Brain microvascular endothelial cell (primary cell): ENCODE measurements at regions not wholly inside any gene's neighbourhood (a gene's known extent, or its start where the extent isn't known, plus 50 kb on each side); places are given as distances from the start of the nearest gene placed in this dataset.
"Not testable (repeated sequence)": the region's sequence is repeated elsewhere in the genome, so short reads cannot be mapped to it uniquely, and the experiment has no call there.

Source experiments
- DNase-seq: peaks from one replicate; pipeline ENCODE4 v3.0.0-alpha.2; 2020
- H3K27ac ChIP-seq: fragments of 250-450 bp; sonication (Bioruptor Pico); 2 replicates; pipeline ENCODE4 v1.5.1; 2020; ENCODE audit warnings: mild to moderate bottlenecking, moderate library complexity
- H3K27me3 ChIP-seq: fragments of 250-450 bp; sonication (Bioruptor Pico); replicated peaks from 2 replicates; pipeline ENCODE4 v1.5.1; 2020; ENCODE audit warnings: mild to moderate bottlenecking
- H3K36me3 ChIP-seq: fragments of 250-450 bp; sonication (Bioruptor Pico); replicated peaks from 2 replicates; pipeline ENCODE4 v1.5.1; 2020; ENCODE audit warnings: mild to moderate bottlenecking
- H3K4me3 ChIP-seq: 2 replicates; pipeline ENCODE4 v1.5.1; 2011; ENCODE audit warnings: low read depth, mild to moderate bottlenecking, control low read depth, low read length, moderate library complexity
- in situ Hi-C: cut with HindIII; loops from 2 replicates; pipeline ENCODE4 v1.10.0; 2017; ENCODE audit warnings: low sequenced_read_pairs, low pct_ligation_motif_present
- TF ChIP-seq, protein P1 (sequence below): IDR thresholded peaks from 2 replicates; pipeline ENCODE4 v1.5.1; 2011; ENCODE audit warnings: low read depth, mild to moderate bottlenecking, moderate library complexity, low read length, control low read depth, inconsistent platforms; ENCODE audit errors: missing control alignments

DNA sequence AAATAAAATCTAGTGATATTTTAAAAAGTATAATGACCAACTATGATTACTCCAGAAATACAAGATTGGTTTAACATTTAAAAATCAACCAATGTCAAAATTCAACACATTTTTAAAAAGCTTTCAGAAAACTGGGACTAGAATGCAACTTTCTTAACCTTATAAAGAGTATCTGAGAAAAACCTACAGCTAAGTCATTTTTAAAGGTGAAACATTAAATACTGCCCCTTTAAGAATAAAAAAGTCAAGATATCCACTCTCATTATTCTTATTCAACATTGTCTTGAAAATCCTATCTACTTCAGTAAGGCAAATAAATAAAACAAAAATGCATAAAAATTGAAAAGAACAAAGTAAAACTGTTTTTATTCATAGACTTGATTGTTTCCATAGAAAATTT is 673.2 kb downstream of the UQCRFS1 start:
- no peaks in the 10 kb centered on the region for H3K36me3 ChIP-seq
- H3K27me3 ChIP-seq = no peaks in the 10 kb centered on the region
- H3K4me3 ChIP-seq = no peak overlapping the region
- in situ Hi-C loops = no loop called here
- TF ChIP-seq, protein P1, sequence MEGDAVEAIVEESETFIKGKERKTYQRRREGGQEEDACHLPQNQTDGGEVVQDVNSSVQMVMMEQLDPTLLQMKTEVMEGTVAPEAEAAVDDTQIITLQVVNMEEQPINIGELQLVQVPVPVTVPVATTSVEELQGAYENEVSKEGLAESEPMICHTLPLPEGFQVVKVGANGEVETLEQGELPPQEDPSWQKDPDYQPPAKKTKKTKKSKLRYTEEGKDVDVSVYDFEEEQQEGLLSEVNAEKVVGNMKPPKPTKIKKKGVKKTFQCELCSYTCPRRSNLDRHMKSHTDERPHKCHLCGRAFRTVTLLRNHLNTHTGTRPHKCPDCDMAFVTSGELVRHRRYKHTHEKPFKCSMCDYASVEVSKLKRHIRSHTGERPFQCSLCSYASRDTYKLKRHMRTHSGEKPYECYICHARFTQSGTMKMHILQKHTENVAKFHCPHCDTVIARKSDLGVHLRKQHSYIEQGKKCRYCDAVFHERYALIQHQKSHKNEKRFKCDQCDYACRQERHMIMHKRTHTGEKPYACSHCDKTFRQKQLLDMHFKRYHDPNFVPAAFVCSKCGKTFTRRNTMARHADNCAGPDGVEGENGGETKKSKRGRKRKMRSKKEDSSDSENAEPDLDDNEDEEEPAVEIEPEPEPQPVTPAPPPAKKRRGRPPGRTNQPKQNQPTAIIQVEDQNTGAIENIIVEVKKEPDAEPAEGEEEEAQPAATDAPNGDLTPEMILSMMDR = no peak
- H3K27ac ChIP-seq = no peak overlapping the region
- DNase-seq = no peak

DNA sequence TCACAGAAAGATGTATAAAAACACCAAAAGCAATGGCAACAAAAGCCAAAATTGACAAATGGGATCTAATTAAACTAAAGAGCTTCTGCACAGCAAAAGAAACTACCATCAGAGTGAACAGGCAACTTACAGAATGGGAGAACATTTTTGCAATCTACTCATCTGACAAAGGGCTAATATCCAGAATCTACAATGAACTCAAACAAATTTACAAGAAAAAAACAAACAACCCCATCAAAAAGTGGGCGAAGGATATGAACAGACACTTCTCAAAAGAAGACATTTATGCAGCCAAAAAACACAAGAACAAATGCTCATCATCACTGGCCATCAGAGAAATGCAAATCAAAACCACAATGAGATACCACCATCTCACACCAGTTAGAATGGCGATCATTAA is 674.4 kb downstream of the UQCRFS1 start:
- H3K27me3 ChIP-seq = not testable (repeated sequence)

GRCh38 chr19:28537896-28538295 is 675.1 kb downstream of the UQCRFS1 start:
- in situ Hi-C loops = no loop called here
- H3K4me3 ChIP-seq = no peak overlapping the region
- H3K36me3 ChIP-seq = no peaks in the 10 kb centered on the region
- H3K27me3 ChIP-seq = no peaks in the 10 kb centered on the region
- TF ChIP-seq, protein P1 = no peak
- no peak overlapping the region for H3K27ac ChIP-seq
- no peak for DNase-seq

More for the DNA sequence above, 674.4 kb downstream of the UQCRFS1 start:
- in situ Hi-C loops, H3K36me3 ChIP-seq, H3K4me3 ChIP-seq, DNase-seq, H3K27ac ChIP-seq: not testable (repeated sequence)

- TF ChIP-seq, protein P1 = no peak
- H3K27me3 ChIP-seq = no peaks in the 10 kb centered on the region
- in situ Hi-C loops = no loop called here
- H3K36me3 ChIP-seq = no peaks in the 10 kb centered on the region
- H3K27ac ChIP-seq = no peak overlapping the region
- no peak overlapping the region for H3K4me3 ChIP-seq
- DNase-seq = no peak
Measured at GRCh38 chr19:28537079-28537478, 675.9 kb downstream of the UQCRFS1 start.

DNA sequence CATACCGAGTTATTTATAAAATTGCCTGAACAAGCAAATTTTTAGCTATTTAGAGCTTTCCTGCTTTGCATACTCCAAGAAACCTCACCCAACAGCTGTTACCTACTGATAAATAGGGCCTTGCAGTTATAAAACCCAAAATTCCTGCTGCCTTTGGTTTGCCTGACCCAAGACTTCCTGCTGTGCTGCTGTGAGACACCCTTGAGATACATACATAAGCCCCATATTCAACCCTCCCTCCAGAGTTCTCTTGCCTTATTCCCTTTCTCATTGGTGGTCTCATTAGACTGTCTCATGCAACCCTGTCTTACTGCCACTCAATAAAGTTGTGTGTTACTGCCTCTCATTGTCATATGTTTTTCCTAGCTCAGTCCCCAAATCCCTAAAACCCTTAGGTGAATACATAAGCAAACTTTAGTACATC is 677.6 kb downstream of the UQCRFS1 start:
- in situ Hi-C loops = no loop called here
- DNase-seq = no peak
- H3K4me3 ChIP-seq = no peak overlapping the region
- no peak overlapping the region for H3K27ac ChIP-seq
- no peaks in the 10 kb centered on the region for H3K27me3 ChIP-seq
- TF ChIP-seq, protein P1 = no peak
- no peaks in the 10 kb centered on the region for H3K36me3 ChIP-seq

- in situ Hi-C loops = no loop called here
- TF ChIP-seq, protein P1 = no peak
- H3K4me3 ChIP-seq = no peak overlapping the region
- H3K36me3 ChIP-seq = no peaks in the 10 kb centered on the region
- no peaks in the 10 kb centered on the region for H3K27me3 ChIP-seq
- no peak overlapping the region for H3K27ac ChIP-seq
- no peak for DNase-seq
Measured at GRCh38 chr19:28534766-28535351, 678.1 kb downstream of the UQCRFS1 start.
